ENCODE measurements at regions not wholly inside any gene's neighbourhood (a gene's known extent, or its start where the extent isn't known, plus 50 kb on each side); places are given as distances from the start of the nearest gene placed in this dataset.

GRCh38 chr6:3911614-3912336 is 62.6 kb downstream of the FAM50B start:
- no peak overlapping the region for H2AFZ ChIP-seq (ENCODE audit: low read length)
- H4K20me1 ChIP-seq (ENCODE audit: insufficient read depth, low read length, poor library complexity, severe bottlenecking): no peaks in the 10 kb centered on the region
- H3K27me3 ChIP-seq (ENCODE audit: insufficient read depth, low read length, poor library complexity, severe bottlenecking): no peaks in the 10 kb centered on the region
- H3K9me2 ChIP-seq (replicated peaks; ENCODE audit: low read depth, low read length): no peaks in the 10 kb centered on the region
- no peak overlapping the region for H3K9ac ChIP-seq (ENCODE audit: low read depth, low read length, poor library complexity, severe bottlenecking)
- H3F3A ChIP-seq (ENCODE audit: low read depth): no peaks in the 10 kb centered on the region
- H3K4me3 ChIP-seq (ENCODE audit: low read length, poor library complexity, severe bottlenecking): no peak overlapping the region
- no peak overlapping the region for H3K4me2 ChIP-seq (ENCODE audit: low read depth, low read length, poor library complexity, severe bottlenecking)
- no peaks in the 10 kb centered on the region for H3K9me3 ChIP-seq (ENCODE audit: insufficient read depth, low read depth, low read length)
- no peaks in the 10 kb centered on the region for H3K79me2 ChIP-seq (ENCODE audit: insufficient read depth, low read length)
- TF ChIP-seq EZH2phosphoT487 (IDR thresholded peaks at IDR 0.05; ENCODE audit: borderline replicate concordance) (no peak), CTCF (conservative IDR thresholded peaks at IDR 0.05; ENCODE audit: low read length) (no peak)
- peaks cover 23% of the 10 kb centered on the region for H3K4me1 ChIP-seq (ENCODE audit: insufficient read depth, low read length, poor library complexity, severe bottlenecking)
- H3K36me3 ChIP-seq (ENCODE audit: insufficient read depth, low read length): no peaks in the 10 kb centered on the region

- H3K4me2 ChIP-seq (ENCODE audit: low read depth, low read length, poor library complexity, severe bottlenecking): no peak overlapping the region
- H3K9me2 ChIP-seq (replicated peaks; ENCODE audit: low read depth, low read length): no peaks in the 10 kb centered on the region
- no peak overlapping the region for H3K4me3 ChIP-seq (ENCODE audit: low read length, poor library complexity, severe bottlenecking)
- H2AFZ ChIP-seq (ENCODE audit: low read length): no peak overlapping the region
- H3K9me3 ChIP-seq (ENCODE audit: insufficient read depth, low read depth, low read length): no peaks in the 10 kb centered on the region
- TF ChIP-seq CTCF (conservative IDR thresholded peaks at IDR 0.05; ENCODE audit: low read length) (no peak), EZH2phosphoT487 (IDR thresholded peaks at IDR 0.05; ENCODE audit: borderline replicate concordance) (no peak)
- H3K27me3 ChIP-seq (ENCODE audit: insufficient read depth, low read length, poor library complexity, severe bottlenecking): no peaks in the 10 kb centered on the region
- no peaks in the 10 kb centered on the region for H3F3A ChIP-seq (ENCODE audit: low read depth)
- no peak overlapping the region for H3K9ac ChIP-seq (ENCODE audit: low read depth, low read length, poor library complexity, severe bottlenecking)
- no peaks in the 10 kb centered on the region for H3K79me2 ChIP-seq (ENCODE audit: insufficient read depth, low read length)
- peaks cover 23% of the 10 kb centered on the region for H3K4me1 ChIP-seq (ENCODE audit: insufficient read depth, low read length, poor library complexity, severe bottlenecking)
- no peaks in the 10 kb centered on the region for H4K20me1 ChIP-seq (ENCODE audit: insufficient read depth, low read length, poor library complexity, severe bottlenecking)
- H3K36me3 ChIP-seq (ENCODE audit: insufficient read depth, low read length): no peaks in the 10 kb centered on the region
These were observed 63.3 kb downstream of the FAM50B start for GRCh38 chr6:3912361-3913076.

DNA sequence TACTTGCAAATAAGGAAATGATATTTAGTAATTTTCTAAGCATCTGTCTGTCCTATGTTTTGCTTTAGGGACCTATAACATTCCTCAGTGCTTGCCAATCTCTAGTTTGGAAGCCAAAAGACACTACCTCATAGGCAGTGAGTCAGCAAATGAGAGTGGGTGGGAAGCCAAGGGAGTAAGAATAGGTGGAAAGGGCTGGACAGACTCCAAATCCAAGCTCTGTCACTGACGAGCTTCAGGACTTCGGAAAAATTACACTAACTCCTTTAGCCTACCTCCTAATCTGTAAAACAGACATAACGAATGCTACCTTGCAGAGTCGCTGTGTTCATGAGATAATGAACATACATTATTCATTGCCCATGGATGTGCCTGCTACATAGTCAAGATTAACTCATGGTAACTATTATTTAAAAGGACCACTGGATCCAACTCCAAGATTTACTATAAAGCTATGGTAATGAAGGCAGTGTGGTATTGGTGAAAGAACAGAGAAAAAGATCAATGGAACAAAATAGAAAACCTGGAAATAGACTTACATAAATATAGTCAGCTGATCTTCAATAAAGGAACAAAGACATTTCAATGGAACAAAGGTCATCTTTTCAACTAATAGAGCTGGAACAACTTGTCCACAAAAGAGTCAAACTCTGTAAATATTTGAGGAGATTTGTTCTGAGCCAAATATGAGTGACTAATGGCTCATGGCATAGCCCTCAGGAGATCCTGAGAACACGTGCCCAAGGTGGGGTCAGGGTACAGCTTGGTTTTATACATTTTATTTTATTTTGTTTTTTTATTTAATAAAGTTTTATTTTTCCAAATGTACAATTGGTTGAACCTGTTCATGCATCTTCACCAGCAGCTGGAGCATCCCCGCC is 64.1 kb downstream of the FAM50B start:
- Histone ChIP-seq H3K36me3 (ENCODE audit: insufficient read depth, low read length) (no peaks in the 10 kb centered on the region), H2AFZ (ENCODE audit: low read length) (no peak overlapping the region), H3K27me3 (ENCODE audit: insufficient read depth, low read length, poor library complexity, severe bottlenecking) (no peaks in the 10 kb centered on the region), H3F3A (ENCODE audit: low read depth) (no peaks in the 10 kb centered on the region), H3K9me3 (ENCODE audit: insufficient read depth, low read depth, low read length) (no peaks in the 10 kb centered on the region), H4K20me1 (ENCODE audit: insufficient read depth, low read length, poor library complexity, severe bottlenecking) (no peaks in the 10 kb centered on the region), H3K4me3 (ENCODE audit: low read length, poor library complexity, severe bottlenecking) (no peak overlapping the region), H3K79me2 (ENCODE audit: insufficient read depth, low read length) (no peaks in the 10 kb centered on the region), H3K4me2 (ENCODE audit: low read depth, low read length, poor library complexity, severe bottlenecking) (no peak overlapping the region), H3K9me2 (replicated peaks; ENCODE audit: low read depth, low read length) (no peaks in the 10 kb centered on the region), H3K9ac (ENCODE audit: low read depth, low read length, poor library complexity, severe bottlenecking) (no peak overlapping the region), H3K4me1 (ENCODE audit: insufficient read depth, low read length, poor library complexity, severe bottlenecking) (peaks cover 23% of the 10 kb centered on the region)
- no peak for TF ChIP-seq CTCF (conservative IDR thresholded peaks at IDR 0.05; ENCODE audit: low read length)
